ENCODE measurements at regions not wholly inside any gene's neighbourhood (a gene's known extent, or its start where the extent isn't known, plus 50 kb on each side); places are given as distances from the start of the nearest gene placed in this dataset.
"Not testable (repeated sequence)": the region's sequence is repeated elsewhere in the genome, so short reads cannot be mapped to it uniquely, and the experiment has no call there.

GRCh38 chr14:41051801-41052200 lies 554.9 kb upstream of the LRFN5 start:
- DNase-seq, result no peak

DNA sequence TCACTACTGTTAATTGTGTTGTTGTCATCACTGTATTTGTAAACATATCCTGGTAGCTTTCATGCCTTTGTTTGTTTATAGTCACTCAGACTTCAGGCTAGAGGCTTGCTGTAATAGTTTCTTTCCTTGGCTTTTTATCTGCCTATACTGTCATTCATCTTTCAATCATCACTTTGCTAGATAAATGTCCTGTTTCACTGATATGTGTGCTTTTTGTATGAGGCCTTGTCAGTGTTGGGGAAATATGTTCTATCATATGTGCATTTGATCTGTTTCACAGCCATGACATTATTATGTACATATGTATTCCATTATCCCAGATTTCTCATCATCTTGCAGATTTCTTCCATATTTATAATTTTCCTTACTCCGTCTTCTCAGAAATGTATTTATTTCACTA lies 558.9 kb upstream of the LRFN5 start:
- DNase-seq, result no peak

- DNase-seq, result no peak
Observed at GRCh38 chr14:41037388-41037787, 569.3 kb upstream of the LRFN5 start.

DNA sequence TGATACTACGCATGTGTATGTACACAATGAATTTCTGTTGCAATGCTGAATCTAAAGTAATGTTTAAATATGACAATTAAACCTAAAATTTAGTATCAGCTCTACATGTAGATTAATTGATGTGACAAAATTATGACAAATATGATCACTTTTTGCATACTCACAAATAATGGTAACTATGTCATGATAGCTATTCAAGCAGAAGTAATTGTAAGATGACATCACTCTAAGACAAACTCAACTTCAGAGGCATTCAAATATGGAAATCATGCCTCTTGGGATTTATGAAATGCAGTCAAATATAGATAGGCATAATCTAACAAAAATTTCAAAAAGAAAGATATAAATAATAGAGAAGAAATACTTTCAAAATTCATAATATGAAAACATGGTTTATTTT lies 571.7 kb upstream of the LRFN5 start:
- no peak for DNase-seq

- no peak for DNase-seq
Observed at GRCh38 chr14:41022932-41023331, 583.7 kb upstream of the LRFN5 start.

DNA sequence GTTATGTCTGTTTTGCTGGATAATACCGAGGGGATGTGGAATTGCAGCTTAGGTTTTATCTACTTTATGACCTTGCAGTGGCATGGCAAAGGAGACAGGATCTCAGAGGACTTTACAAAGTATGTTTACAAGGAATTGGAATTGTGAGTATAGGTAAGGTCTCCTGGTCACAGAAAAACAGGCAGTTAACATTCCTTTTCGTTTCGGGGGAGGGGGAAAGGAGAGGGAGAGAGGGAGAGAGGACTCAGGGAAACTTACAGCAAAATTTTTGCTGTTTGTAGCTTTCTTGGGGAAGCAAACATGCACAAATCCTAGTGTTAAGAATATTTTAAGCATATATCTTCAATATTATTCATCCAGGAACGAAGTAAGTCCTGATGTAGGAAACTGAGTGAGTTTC lies 590.5 kb upstream of the LRFN5 start:
- DNase-seq, result no peak

GRCh38 chr14:41000350-41000749 lies 606.3 kb upstream of the LRFN5 start:
- DNase-seq, result no peak

DNA sequence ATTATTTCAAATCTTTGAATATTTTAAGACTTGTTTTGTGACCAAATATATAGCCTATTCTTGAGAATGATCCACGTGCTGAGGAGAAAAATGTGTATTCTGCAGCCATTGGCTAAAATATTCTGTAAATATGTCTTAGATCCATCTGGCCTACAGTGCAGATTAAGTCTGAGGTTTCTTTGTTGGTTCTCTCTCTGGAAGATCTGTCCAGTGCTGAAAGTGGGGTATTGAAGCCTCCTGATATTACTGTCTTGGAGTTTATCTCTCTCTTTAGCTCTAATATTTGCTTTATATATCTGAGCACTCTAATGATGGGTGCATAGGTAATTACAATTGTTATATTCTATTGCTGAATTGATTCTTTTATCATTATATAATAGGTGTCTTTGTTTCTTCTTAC lies 617.4 kb upstream of the LRFN5 start:
- no peak for DNase-seq

DNA sequence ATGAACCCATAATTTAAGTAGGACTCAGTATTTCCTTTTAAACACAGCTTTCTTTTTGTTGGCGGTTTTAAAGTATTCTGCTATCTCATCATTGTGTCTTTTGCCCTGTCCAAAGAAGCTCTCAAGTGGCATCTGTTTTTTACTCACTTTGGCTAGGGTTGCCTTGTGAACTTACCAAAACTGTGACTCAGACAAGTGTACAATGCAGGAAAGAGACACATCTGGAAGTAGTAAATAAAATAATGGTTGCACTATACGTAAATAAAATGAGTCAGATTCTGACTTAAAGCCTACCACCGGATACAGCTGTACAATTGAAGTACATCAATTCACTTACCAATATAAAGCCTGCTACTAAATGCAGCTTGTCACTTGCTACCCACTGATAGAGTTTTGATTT lies 619.2 kb upstream of the LRFN5 start:
- no peak for DNase-seq

DNA sequence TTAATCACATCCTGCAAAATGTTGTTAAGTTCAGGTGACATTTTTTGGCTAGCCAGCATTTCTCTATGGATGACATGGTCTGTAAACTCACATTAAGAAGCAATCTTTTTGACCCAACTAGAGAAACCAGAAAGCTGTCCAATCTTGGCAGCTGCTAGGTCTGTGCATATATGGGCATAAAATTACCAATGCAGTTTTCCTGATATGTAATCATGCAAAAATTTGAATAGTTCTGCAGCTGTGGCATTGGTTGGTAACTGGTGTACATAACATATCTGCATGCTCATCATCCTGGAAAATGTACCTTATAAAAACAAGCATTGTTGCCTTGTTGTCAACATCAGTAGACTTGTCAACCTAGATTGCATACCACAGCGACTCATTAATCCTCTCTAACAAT lies 620.0 kb upstream of the LRFN5 start:
- no peak for DNase-seq

- no peak for DNase-seq
Observed at GRCh38 chr14:40985584-40985983, 621.1 kb upstream of the LRFN5 start.

GRCh38 chr14:40983604-40984003 lies 623.1 kb upstream of the LRFN5 start:
- DNase-seq, result no peak

DNA sequence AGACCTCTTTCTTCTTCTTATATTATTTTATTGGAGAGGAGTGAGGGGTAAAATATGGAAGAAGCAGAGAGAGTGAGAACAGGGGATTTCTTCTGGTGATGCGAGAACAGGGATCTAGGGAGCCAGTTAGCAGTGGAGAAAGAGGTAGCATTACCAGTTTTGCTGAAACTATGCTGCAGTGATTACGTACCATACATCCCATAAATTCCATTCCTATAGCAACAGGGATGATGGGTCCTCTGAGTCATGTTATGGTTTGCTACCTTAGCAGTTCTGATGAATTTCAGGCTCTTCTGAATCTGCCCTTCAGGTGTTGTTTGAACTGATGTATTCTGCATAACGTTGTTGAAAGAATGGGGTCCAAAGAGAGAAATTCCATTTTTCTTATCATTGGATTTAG lies 625.4 kb upstream of the LRFN5 start:
- no peak for DNase-seq

DNA sequence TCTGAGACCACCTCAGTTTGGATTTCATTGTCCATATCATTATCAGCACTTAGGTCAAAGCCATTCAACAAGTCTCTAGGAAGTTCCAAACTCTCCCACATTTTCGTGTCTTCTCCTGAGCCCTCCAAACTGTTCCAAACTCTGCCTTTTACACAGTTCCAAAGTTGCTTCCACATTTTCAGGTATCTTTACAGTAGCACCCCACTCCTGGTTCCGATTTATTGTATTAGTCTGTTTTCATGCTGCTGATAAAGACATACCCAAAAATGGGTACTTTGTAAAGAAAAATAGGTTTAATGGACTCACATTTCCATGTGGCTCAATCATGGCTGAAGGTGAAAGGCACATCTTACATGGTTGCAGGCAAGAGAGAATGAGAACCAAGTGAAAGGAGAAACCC lies 646.4 kb upstream of the LRFN5 start:
- DNase-seq, result not testable (repeated sequence)

GRCh38 chr14:40955131-40955505 lies 651.6 kb upstream of the LRFN5 start:
- no peak for DNase-seq

DNA sequence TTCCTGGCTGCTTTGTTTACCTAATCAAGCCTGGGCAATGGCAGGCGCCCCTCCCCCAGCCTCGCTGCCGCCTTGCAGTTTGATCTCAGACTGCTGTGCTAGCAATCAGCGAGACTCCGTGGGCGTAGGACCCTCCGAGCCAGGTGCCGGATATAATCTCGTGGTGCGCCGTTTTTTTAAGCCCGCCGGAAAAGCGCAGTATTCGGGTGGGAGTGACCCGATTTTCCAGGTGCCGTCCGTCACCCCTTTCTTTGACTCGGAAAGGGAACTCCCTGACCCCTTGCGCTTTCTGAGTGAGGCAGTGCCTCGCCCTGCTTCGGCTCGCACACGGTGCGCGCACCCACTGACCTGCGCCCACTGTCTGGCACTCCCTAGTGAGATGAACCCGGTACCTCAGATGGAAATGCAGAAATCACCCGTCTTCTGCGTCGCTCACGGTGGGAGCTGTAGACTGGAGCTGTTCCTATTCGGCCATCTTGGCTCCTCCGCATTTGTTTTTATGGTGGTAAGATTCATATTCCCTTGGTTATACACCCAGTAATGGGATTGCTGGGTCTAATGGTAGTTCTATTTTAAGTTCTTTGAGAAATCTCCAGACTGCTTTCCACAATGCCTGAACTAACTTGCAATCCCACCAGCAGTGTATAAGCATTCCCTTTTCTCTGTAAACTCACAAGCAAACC lies 652.1 kb upstream of the LRFN5 start:
- DNase-seq, result not testable (repeated sequence)

GRCh38 chr14:40944521-40944920 lies 662.2 kb upstream of the LRFN5 start:
- DNase-seq, result no peak

- no peak for DNase-seq
Observed at GRCh38 chr14:40936861-40937260, 669.8 kb upstream of the LRFN5 start.

DNA sequence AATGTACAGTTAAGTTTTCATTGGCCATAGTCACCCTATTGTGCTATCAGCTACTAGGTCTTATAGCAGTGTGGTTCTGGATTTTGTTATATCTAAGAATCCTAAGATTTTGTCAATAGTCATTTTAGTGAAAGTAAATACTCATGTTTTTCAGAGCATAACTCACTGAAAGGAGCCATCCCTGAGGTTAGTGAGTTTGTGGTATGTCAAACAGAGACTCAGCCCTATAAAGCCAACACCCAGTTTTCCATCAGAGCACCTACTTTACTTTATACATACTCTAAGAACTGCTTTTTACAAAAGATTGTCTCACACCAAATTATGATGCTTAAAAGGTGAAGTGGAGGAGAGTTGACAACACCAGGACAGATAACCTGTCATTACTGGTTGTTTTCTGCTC lies 686.3 kb upstream of the LRFN5 start:
- DNase-seq, result no peak

DNA sequence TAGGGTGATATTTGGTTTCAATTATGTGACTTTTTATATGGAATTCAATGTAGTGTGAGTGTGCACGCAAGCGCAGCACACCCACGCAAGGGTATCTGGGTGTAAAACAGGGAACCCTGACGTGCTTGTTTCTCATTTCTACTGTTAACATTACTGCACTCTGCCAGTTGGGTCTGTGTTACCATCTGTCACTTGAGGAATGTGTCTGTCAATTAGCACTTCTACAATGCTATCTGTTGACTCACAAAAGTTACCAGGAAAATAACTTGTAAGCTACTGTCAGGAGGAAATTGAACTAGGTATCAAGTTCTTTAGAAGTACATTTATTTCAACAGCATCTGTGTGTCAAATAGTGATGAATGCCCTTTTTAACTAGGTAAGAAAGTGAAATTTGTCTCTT lies 695.5 kb upstream of the LRFN5 start:
- no peak for DNase-seq

DNA sequence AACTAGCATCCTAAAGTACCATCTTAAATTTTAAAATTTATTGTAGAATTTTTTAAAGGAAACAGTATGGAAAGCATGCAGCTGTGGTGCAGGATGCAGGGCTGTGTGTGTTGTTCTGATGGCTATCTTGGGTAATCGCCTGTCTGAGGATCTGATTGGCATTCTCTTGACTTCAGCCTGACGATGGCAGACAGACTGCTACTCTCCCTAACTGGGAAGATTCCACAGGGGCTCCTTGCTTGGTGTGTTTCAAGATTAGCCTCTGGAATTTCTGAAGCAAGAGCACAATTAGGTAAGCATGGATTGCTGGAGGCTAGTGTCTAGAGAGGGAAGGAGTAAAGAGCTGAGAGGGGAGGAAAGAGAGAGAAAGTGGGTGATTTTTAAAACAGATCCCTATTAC lies 696.8 kb upstream of the LRFN5 start:
- DNase-seq, result no peak

GRCh38 chr14:40903709-40904108 lies 703.0 kb upstream of the LRFN5 start:
- no peak for DNase-seq

DNA sequence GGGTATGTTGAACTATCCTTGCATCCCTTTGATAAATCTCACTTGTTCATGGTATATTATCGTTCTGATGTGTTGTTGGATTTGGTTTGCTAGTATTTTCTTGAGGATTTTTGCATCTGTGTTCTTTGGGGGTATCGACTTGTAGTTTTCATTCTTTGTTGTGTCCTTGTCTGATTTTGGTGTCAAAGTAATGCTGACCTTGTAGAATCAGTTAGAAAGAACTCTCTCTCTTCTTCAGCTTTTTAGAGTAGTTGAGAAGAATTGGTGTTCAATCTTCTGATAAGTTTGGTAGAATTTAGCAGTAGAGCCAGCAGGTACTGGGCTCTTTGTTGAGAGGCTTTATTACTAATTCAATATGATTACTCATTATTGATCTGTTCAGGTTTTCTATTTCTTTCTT lies 707.2 kb upstream of the LRFN5 start:
- no peak for DNase-seq

DNA sequence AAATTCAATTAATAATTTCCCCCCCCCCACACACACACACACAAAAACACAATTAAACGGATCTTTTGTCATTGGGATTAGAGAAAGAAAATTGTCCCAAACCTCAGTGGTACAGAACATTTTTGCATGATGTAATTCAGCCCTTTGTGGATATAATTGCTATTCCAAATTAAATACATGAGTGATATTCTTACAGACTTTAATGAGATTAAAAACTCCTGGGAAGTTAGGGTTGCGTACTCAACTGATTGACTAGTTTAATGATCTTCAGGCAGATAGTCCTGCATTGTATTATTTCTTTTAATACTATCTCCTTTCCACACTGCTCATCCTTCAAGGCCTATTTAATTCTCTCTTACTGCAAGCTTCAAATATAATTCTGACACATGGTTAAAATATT lies 711.8 kb upstream of the LRFN5 start:
- no peak for DNase-seq

- no peak for DNase-seq
Observed at GRCh38 chr14:40889126-40889525, 717.5 kb upstream of the LRFN5 start.

DNA sequence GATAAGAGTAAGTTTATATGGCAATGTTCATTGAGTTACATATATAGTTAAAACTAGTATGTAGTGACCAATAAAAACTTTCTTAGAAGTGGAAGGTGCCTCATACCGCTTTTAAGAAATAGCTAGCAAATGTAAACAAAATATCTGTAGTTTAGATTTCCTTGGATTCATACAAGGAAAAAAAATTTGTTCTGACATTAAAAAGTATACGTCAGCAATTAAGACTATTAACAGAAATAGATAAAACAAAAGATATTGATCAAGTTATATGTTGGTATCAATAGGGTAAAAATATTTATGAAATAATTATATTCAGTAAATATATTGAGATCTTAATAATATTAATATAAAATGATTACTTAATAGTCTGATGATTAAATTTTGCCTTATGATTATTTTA lies 718.8 kb upstream of the LRFN5 start:
- DNase-seq, result no peak

All from NCI-H2171 treated with DMSO at 0.1 percent for 48 hours (cell line).